ENCODE measurements at regions not wholly inside any gene's neighbourhood (a gene's known extent, or its start where the extent isn't known, plus 50 kb on each side); places are given as distances from the start of the nearest gene placed in this dataset.

DNA sequence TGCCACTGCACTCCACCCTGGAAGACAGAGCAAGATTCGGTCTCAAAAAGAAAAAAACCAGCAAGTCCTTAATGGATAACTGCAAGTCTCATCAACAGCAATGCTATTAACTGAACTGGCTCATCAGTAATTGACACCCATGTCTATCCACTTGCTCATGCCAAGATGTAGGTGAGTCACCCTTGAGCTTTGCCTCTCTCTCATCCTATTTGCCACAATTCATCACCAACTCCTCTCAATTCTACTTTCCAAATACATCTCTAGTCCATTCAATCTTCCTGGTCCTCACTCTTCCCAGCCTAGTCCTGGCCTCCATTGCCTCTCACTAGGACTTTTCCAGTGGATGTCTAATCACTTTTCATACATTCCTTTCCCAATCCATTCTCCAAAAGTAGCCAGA is 103.7 kb upstream of the PRMT6 start:
- DNase-seq, result no peak

DNA sequence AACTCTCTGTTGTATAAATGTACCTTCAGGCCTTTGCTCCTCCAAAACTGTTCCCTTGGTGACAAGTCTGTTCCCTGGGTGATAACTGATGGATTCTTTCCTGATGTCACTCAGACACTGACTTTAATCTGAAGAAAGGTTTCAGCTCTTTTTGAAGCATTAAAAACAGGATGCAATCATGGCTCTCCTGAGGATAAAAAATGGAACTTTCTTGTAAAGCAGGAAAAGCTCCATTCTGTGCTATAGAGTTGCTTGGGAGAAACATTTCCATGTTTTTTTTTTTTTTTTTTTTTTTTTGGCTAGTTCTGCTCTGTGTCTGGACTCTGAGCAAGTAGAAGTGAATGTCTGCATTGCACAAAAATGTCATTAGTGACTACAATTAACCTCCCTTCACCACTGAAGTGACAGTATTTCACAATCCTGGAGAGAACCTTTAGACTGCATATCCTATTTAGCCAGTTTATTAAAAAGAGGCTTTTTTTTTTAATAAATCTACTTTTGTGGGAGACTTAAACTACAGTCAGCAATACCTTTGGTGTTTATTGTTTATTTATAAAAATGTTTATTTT is 101.7 kb upstream of the PRMT6 start:
- DNase-seq, result no peak

DNA sequence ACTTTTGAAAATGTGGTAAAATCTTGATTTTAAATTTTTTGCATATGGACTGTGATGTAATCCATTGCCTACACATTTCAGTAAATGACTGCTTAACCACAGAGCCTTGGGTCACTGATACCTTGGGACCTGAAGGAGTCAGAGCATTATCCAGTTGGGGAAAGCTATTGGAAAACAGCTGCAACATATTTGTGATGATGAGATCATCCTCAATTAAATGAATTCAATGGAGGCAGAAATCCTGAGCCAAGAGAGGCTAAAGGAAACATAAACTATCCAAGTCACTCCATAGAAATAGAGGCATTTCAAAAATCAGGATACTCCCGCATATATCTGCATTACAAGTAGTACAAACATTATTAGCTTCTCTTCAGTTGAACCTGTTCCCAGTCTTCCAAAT is 99.8 kb upstream of the PRMT6 start:
- DNase-seq, result no peak

DNA sequence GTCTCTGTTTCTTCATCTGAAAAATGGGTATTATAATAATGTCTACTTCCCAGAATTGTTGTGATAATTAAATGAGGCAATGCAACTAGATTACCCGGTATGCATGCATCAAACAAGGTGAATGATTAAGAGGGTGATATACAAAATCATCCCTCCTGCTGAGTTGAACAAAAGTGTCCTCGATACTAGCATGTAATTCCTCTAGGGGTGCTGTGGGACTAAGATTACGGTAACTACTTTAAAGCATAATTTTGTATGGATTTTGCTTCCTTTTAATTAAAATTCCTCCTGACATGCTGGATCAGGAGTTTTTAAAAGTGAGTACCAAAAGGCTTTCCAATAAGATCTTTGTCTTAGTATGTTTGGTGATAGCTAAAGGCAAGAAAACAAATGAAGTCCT is 98.7 kb upstream of the PRMT6 start:
- DNase-seq, result no peak

DNA sequence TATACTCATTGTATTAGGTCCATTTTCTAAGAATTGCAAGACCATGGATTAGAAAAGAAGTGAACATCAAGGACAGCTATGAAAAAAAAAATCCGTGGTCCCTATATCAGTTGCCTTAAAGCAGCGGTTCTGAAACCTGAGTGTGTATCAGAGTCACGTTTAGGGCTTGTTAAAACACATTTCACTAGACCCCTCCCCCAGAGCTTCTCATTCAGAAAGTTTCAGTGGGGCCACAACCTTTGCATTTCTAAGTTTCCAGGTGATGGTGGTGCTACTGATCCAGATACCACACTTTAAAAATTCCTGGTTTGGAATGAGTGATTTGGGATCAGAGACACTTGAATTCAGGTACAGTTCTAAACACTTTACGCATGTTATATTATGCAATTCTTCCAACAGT is 96.1 kb upstream of the PRMT6 start:
- DNase-seq, result no peak

DNA sequence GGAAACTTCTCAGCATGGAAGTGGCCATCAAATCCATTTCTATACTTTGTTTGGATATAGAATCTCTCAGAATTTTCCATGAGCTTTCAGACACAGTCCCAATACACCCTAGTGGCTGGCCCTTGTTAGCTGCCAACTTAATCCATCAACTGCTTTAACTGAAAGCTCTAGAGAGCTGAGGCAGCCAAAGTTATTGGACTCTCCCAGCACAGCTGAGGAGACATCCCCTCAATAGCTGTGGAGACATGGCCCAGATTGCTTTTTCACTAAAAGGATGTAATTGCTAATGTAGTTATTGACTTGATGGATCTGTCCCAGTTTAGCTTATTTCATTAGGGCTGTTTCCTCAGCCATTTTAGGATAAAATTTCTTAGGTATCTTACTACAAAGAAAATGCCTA is 94.8 kb upstream of the PRMT6 start:
- no peak for DNase-seq

DNA sequence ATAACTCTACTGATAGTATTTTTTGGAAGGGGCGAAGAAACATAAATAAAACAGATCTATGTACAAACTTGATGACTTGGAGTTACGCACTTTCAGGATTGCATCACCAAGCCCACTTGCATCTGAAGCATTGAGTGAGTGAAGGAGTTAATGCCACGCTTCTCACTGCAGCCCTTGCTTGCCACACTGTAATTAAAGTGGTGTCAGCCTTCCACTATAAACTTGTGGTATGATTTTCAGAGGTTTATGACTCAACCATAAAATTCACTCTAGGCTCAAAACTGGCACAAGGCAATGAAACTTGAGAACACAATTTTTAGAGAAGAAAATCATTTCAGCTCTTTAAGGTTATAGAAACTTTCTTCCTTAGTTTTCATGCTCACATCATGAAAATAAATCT is 93.9 kb upstream of the PRMT6 start:
- no peak for DNase-seq

DNA sequence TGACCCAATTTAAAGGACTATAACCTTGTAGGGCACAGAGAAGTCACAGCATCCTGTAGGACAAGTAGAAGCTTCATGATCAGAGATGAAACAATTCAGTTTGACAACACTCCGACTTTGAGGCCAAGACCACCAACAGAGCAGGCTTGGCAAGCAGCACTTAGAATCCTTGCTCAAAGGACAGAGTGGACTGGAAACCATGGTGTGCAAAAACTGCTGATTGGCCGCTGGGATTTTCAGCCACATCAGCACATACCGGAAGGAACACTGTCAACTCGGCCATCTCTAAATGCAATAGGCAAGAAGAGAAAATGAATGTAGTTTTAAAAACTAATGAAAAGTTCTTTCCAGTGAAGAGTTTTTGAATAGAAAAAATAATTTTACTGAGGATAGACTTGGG is 92.0 kb upstream of the PRMT6 start:
- no peak for DNase-seq

DNA sequence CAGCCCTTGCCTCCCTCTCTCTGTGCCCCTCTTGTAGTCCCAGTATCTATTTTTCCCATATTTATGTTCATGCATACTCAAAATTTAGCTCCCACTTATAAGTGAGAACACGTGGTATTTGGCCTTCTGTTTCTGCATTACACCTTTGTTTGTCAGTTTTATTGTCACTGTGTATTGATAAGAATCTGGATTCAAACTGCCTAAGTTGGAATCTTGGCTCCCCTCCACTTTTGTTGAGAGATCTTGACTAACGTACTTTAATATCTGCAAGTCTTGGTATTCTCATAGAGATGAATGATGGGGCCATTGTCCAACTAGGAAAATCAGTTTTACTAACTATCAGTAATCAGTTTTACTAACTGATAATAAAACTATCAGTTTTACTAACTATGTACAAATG is 87.8 kb upstream of the PRMT6 start:
- no peak for DNase-seq

DNA sequence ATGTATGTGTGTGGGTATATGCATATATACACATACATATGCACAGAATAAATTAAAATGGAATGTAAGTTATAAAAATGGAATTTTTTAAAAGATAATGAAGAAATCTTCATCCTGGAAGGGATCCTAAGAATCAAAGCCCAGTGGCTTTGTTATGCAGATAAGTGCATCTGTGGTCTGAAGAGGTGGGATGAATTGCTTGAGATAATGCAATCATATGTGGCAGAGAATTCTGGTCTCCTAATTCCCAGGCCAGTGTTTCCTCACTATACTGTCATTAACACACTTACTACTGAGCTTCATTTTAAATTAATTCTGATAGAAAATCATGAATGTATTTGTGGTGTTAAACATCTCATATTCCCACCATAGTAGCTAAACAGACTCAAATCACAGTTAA is 86.7 kb upstream of the PRMT6 start:
- DNase-seq, result no peak

DNA sequence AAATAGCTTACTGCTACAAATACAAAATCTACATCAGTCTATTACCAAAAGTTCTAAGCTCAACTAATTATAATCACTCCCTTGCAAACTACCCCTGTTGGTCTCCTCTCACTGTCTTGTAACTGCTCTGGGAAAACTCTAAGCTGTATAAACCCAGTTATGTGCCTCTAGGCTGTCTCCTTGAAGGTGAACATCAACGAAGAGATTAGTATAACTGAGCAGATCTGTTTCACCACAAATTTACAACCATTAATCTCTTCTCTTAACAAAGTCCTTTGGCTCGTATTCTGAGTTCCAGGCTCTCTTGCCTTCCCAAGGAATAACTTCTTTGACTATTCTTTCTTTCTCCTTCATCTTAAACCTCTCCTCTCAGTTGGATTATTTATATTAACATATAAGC is 84.4 kb upstream of the PRMT6 start:
- no peak for DNase-seq

DNA sequence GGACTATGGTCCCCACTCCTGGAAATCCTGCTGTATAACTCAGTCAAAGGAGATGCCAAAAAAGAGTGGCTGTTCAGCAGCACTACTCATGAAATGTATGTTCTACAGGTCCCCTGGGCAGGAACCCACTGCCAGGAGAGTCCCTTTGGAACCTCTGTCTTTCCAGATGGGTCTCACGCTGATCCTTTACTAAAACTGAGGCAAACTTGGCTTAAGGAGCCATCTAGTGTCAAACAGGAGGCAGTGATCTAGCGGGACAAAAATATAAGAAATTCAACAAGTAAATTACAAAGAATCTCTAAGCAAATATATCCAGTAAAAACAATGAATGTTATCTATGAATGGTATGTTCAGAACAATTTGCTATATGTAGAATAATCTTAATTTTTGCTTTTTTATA is 80.5 kb upstream of the PRMT6 start:
- no peak for DNase-seq

DNA sequence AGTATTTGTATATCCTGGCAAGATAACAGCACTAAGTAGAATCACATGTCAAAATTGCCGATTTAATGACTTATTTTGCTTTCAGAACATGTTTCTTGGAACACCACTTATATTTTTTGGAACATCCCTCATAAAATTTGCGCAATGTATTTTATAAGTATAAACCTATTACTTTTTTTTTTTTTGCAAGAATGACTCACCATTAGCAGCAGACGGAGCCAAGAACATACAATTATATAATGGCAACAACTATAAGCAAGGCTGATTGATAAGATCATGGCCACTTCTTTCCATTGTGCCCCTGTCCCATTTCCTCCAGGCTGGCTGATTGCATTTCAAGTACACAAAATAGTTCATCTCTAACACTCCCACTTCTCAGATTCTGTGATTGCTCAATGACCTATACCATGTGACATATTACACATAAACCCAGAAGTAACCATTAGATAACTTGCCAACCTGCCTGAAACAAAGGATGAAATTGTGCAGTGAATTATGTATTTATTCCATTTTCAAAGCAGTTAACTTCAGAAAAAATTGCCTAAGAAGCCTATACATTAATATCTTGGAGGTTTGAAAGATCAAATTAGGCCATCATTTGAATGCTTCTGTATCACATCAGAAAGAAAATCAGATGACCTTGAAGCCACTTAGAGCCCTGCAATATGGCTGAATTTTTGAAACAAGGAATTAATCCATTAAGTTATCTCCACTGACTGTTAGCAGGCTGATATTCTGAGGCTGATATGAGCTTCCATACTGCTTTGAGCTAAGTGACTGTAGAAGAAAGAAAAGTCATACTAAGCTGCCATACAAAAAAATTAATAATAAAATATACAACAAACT is 77.8 kb upstream of the PRMT6 start:
- no peak for DNase-seq

DNA sequence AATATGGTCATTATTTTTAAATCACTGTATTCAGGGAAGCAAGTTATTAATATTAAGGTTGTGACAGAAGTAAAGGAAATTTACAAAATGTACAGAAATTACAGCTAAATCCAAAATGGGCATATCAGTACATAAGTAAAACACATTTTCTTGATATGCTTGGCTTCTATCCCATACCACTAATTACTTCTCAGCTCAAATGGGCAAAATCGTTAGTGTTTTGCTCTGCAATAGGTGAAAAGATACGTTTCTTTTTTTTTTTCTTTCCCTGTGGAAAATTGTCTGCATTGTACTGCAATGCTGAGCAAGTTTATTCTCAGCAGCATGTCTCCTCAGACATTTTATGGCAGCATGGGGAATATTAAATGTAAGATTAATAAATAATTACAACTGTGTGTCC is 77.1 kb upstream of the PRMT6 start:
- DNase-seq, result no peak

DNA sequence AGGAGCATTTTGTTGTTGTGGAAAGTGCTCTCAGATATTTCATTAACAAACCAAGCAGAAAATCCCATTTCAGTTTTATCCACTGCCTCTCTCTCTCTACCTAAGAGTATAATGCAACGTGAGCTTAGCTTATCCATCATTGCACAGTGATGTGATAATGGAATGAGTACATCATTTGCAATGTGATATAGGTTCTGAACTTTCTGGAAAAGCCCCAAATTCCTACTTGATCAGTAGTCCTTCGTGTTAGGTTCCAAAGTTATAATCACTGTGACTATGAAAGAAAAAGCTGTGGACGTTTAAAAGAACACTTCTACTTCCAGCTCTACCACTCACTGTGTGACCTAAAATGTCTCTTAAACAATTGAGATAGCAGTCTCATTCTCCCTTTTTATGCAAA is 76.4 kb upstream of the PRMT6 start:
- no peak for DNase-seq

DNA sequence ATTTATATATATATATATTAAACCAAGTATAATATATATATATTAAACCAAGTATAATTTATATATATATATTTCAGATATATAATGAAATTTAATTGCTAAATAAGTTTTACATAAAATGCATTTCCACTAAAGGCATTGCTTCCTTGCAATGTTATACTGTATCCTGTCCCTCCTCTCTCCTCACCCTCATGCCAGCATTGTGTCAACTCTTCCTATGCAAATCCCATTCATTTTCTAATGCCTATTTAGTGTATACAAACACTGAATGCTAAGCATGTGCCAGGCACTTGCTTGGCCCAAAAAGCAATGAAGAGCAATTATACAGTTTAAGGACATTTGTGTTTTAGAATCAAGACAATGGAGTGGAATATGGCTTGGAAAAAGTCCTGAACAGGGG is 71.7 kb upstream of the PRMT6 start:
- no peak for DNase-seq

DNA sequence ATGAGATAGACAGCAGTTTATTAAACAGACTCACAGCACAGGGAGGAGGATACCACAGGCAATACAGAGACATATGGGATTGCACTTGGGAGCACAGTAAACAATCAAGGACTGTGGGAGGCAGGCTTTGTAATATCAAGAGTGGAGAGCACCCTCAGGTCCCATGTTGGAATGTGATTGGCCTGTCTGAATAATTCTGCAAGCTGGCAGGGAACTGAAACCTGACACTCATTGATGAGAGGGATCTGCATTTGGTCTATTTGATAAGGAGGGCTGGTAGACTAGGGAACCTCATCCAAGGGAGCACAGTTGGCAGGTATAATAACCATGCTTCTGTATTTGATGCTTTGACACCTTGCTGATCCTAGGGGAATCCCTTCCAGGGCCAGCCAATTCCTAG is 69.9 kb upstream of the PRMT6 start:
- no peak for DNase-seq

DNA sequence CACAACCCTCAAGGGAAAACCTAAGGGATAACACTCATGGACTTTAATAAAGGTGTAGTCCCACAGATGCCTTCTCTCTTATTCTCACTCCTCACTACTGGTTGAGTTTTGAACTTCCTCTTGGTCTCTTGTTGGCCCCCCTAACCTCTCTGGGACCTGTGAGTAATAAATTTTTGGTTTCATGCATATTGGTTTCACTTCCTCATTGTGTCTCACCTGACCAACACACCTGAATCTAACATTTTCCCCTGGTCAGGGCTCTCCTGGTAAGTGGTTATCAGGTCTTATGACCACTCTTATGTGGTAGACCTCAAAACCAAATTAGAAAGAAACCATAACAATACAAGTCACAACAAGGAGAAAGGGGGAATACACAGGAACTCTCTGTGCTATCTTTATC is 60.5 kb upstream of the PRMT6 start:
- no peak for DNase-seq

DNA sequence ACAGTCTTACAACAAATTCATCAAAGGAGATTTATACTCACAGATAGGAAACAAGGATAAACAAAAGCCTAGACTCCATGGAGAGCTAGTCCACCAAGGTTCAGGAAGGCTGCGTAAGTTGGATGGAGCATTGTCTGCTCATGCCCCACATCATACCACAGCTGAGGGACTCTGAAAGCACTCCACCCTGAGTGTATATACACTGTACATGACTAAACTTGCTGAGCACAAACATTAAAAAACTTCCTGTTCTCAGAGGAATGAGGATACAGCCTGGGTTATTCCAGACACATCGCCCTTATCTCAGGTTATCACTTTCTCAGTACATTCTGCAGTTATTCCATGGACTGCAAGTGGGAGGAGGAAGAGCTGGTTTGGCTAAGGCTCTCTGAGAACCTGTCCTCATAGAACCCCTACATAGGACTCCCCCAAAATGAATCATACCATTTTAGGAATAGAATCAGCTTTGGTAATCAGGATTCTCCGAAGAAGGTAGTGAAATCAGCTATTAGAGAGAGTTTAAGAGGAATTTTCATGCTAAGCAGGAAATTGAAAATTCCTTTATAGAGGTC is 58.0 kb upstream of the PRMT6 start:
- no peak for DNase-seq

DNA sequence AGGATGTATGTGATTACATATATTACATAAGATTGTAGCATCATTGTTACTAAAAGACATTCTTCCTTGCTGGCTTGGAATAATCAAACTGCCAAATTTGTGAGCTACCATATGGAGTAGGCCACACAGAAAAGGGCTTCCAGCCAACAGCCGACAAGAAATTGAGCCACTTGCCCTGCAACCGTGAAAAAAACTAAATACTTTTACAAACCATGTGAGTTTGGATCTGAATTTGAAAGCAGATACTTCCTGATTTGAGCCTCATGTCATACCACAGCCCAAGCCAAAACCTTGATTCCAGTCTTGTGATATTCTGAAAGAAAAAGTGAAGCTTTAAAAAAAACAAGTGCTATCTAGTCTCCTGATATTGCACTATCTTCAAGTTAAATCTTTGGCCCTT is 55.6 kb upstream of the PRMT6 start:
- DNase-seq, result no peak

DNA sequence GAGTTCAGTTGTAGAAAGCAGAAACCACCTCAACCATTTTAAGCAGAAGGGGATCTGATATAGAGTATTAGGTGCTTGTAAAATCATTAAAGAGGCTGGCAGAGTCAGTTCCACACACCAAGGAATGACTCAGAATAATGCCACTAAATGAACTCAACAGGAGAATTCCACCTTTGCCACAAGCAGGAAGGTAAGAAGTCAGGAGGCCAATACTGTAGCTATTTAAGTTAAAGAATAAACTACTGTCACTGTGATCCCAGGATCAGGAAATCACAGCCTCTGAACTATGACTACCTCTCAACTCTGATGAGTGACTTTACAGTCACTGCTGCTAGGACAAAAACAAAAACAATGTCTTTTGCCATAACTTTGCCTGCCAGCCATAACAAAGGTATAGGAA is 52.5 kb upstream of the PRMT6 start:
- no peak for DNase-seq

DNA sequence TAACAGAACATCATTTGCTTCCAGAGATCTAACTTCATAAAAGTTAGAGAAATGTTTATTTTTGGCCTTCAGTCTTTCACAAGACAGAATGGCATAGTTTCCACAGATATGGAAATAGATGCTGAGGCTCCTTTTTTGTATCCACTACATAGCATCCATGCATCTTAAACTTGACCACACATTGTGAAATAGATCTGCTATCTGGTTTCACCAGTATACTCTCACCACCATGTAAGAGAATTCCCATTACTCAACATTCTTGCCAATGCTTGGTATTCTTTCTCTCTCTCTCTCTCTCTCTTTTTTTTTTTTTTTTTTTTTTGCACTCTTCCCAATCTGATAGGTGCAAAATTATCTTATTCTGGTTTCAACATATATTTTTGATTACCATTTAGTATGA is 52.1 kb upstream of the PRMT6 start:
- no peak for DNase-seq
